AG08396 (cell line): ENCODE measurements at regions not wholly inside any gene's neighbourhood (a gene's known extent, or its start where the extent isn't known, plus 50 kb on each side); places are given as distances from the start of the nearest gene placed in this dataset.

Experiments used
- DNase-seq: peaks from one replicate; pipeline ENCODE4 v3.0.0; 2012; ENCODE audit warnings: low spot score, mixed read lengths

- DNase-seq, result no peak
These were observed 241.2 kb downstream of the FAM76B start for GRCh38 chr11:95548416-95548815.

GRCh38 chr11:95547976-95548375 lies 241.6 kb downstream of the FAM76B start:
- DNase-seq, result no peak

- no peak for DNase-seq
These were observed 242.4 kb downstream of the FAM76B start for GRCh38 chr11:95547186-95547585.

GRCh38 chr11:95545116-95545875 lies 244.3 kb downstream of the FAM76B start:
- no peak for DNase-seq

- peak; percentile 13 for DNase-seq
These were observed 245.3 kb downstream of the FAM76B start for GRCh38 chr11:95544095-95544856.

GRCh38 chr11:95542868-95543551 lies 246.6 kb downstream of the FAM76B start:
- no peak for DNase-seq

GRCh38 chr11:95541715-95542114 lies 247.9 kb downstream of the FAM76B start:
- no peak for DNase-seq

GRCh38 chr11:95536047-95536690 lies 253.4 kb downstream of the FAM76B start:
- DNase-seq, result no peak

GRCh38 chr11:95534809-95535208 lies 254.8 kb downstream of the FAM76B start:
- no peak for DNase-seq

GRCh38 chr11:95534226-95534625 lies 255.4 kb downstream of the FAM76B start:
- DNase-seq, result no peak

- no peak for DNase-seq
These were observed 258.5 kb downstream of the FAM76B start for GRCh38 chr11:95531116-95531515.

GRCh38 chr11:95524314-95525036 lies 265.1 kb downstream of the FAM76B start:
- DNase-seq, result no peak

GRCh38 chr11:95522874-95523273 lies 266.7 kb downstream of the FAM76B start:
- no peak for DNase-seq

GRCh38 chr11:95521862-95522261 lies 267.7 kb downstream of the FAM76B start:
- DNase-seq, result no peak

- no peak for DNase-seq
These were observed 268.4 kb downstream of the FAM76B start for GRCh38 chr11:95521133-95521542.

- DNase-seq, result no peak
These were observed 269.0 kb downstream of the FAM76B start for GRCh38 chr11:95520369-95521132.

- DNase-seq, result no peak
These were observed 269.7 kb downstream of the FAM76B start for GRCh38 chr11:95519912-95520311.

GRCh38 chr11:95517453-95517852 lies 272.1 kb downstream of the FAM76B start:
- DNase-seq, result no peak

GRCh38 chr11:95516786-95517185 lies 272.8 kb downstream of the FAM76B start:
- DNase-seq, result no peak

- no peak for DNase-seq
These were observed 273.4 kb downstream of the FAM76B start for GRCh38 chr11:95516175-95516574.

- DNase-seq, result no peak
These were observed 274.2 kb downstream of the FAM76B start for GRCh38 chr11:95515371-95515770.
